T-helper 17 cell (primary cell): ENCODE measurements at regions not wholly inside any gene's neighbourhood (a gene's known extent, or its start where the extent isn't known, plus 50 kb on each side); places are given as distances from the start of the nearest gene placed in this dataset.
"Not testable (repeated sequence)": the region's sequence is repeated elsewhere in the genome, so short reads cannot be mapped to it uniquely, and the experiment has no call there.

ENCODE experiments used
- ATAC-seq: fragments of 150-1000 bp; cut with Tn5 transposase; 2 replicates; pipeline ENCODE4 v1.10.0; 2021; ENCODE audit warnings: mild to moderate bottlenecking, moderate library complexity
- DNase-seq, 3 donors: peaks; one replicate each; pipeline versions ENCODE4 v3.0.0 to v3.0.0-alpha.2; 2020 to 2021
- H3K9me3 ChIP-seq: one replicate; pipeline ENCODE4 v1.7.0; 2013; ENCODE audit warnings: low read length, mild to moderate bottlenecking; ENCODE audit not compliant: control insufficient read depth, poor library complexity, severe bottlenecking
- H3K27ac Mint-ChIP-seq: one replicate; pipeline ENCODE4 v1.8.0; 2022; ENCODE audit warnings: mild to moderate bottlenecking, moderate library complexity, mixed read lengths
- H3K27me3 Mint-ChIP-seq: one replicate; pipeline ENCODE4 v1.8.0; 2022; ENCODE audit warnings: mixed read lengths
- H3K36me3 Mint-ChIP-seq: one replicate; pipeline ENCODE4 v1.8.0; 2022; ENCODE audit warnings: low read depth, mixed read lengths
- H3K4me1 Mint-ChIP-seq: one replicate; pipeline ENCODE4 v1.8.0; 2022; ENCODE audit warnings: mild to moderate bottlenecking, mixed read lengths
- H3K4me3 Mint-ChIP-seq: one replicate; pipeline ENCODE4 v1.8.0; 2022; ENCODE audit warnings: mild to moderate bottlenecking, moderate library complexity, mixed read lengths

GRCh38 chr9:67331634-67332033, 339.3 kb upstream of the SPATA31A3 start:
- DNase-seq, H3K27me3 Mint-ChIP-seq, H3K36me3 Mint-ChIP-seq, H3K4me1 Mint-ChIP-seq, H3K9me3 ChIP-seq, H3K4me3 Mint-ChIP-seq, ATAC-seq, H3K27ac Mint-ChIP-seq: not testable (repeated sequence)

GRCh38 chr9:67313409-67313808, 321.1 kb upstream of the SPATA31A3 start:
- not testable (repeated sequence) for H3K9me3 ChIP-seq, H3K36me3 Mint-ChIP-seq, H3K27me3 Mint-ChIP-seq, DNase-seq, H3K27ac Mint-ChIP-seq, ATAC-seq, H3K4me3 Mint-ChIP-seq, H3K4me1 Mint-ChIP-seq

- not testable (repeated sequence) for DNase-seq, ATAC-seq, H3K4me1 Mint-ChIP-seq, H3K27ac Mint-ChIP-seq, H3K36me3 Mint-ChIP-seq, H3K4me3 Mint-ChIP-seq, H3K27me3 Mint-ChIP-seq, H3K9me3 ChIP-seq
These were observed 320.2 kb upstream of the SPATA31A3 start for GRCh38 chr9:67312504-67312903.

- not testable (repeated sequence) for H3K27me3 Mint-ChIP-seq, H3K36me3 Mint-ChIP-seq, ATAC-seq, H3K4me1 Mint-ChIP-seq, H3K27ac Mint-ChIP-seq, H3K4me3 Mint-ChIP-seq, DNase-seq, H3K9me3 ChIP-seq
These were observed 314.8 kb upstream of the SPATA31A3 start for GRCh38 chr9:67307109-67307508.

- H3K9me3 ChIP-seq, DNase-seq, H3K36me3 Mint-ChIP-seq, H3K27me3 Mint-ChIP-seq, H3K27ac Mint-ChIP-seq, ATAC-seq, H3K4me3 Mint-ChIP-seq, H3K4me1 Mint-ChIP-seq: not testable (repeated sequence)
These were observed 296.4 kb upstream of the SPATA31A3 start for GRCh38 chr9:67288797-67289196.

GRCh38 chr9:67288117-67288735, 295.9 kb upstream of the SPATA31A3 start:
- H3K27me3 Mint-ChIP-seq, ATAC-seq, H3K27ac Mint-ChIP-seq, H3K9me3 ChIP-seq, H3K4me1 Mint-ChIP-seq, H3K4me3 Mint-ChIP-seq, DNase-seq, H3K36me3 Mint-ChIP-seq: not testable (repeated sequence)

GRCh38 chr9:67284299-67284698, 291.9 kb upstream of the SPATA31A3 start:
- ATAC-seq, H3K36me3 Mint-ChIP-seq, DNase-seq, H3K27me3 Mint-ChIP-seq, H3K4me1 Mint-ChIP-seq, H3K9me3 ChIP-seq, H3K4me3 Mint-ChIP-seq, H3K27ac Mint-ChIP-seq: not testable (repeated sequence)

- not testable (repeated sequence) for H3K4me3 Mint-ChIP-seq, H3K4me1 Mint-ChIP-seq, DNase-seq, H3K27ac Mint-ChIP-seq, H3K9me3 ChIP-seq, ATAC-seq, H3K36me3 Mint-ChIP-seq, H3K27me3 Mint-ChIP-seq
These were observed 289.2 kb upstream of the SPATA31A3 start for GRCh38 chr9:67281574-67281973.

- H3K36me3 Mint-ChIP-seq, DNase-seq, H3K27ac Mint-ChIP-seq, H3K9me3 ChIP-seq, H3K4me1 Mint-ChIP-seq, ATAC-seq, H3K27me3 Mint-ChIP-seq, H3K4me3 Mint-ChIP-seq: not testable (repeated sequence)
These were observed 277.3 kb upstream of the SPATA31A3 start for GRCh38 chr9:67269692-67270091.

GRCh38 chr9:67257894-67258293, 265.5 kb upstream of the SPATA31A3 start:
- not testable (repeated sequence) for H3K4me1 Mint-ChIP-seq, H3K27me3 Mint-ChIP-seq, ATAC-seq, H3K4me3 Mint-ChIP-seq, DNase-seq, H3K27ac Mint-ChIP-seq, H3K36me3 Mint-ChIP-seq, H3K9me3 ChIP-seq

- H3K27me3 Mint-ChIP-seq, ATAC-seq, DNase-seq, H3K36me3 Mint-ChIP-seq, H3K4me3 Mint-ChIP-seq, H3K4me1 Mint-ChIP-seq, H3K9me3 ChIP-seq, H3K27ac Mint-ChIP-seq: not testable (repeated sequence)
These were observed 256.6 kb upstream of the SPATA31A3 start for GRCh38 chr9:67248967-67249366.

GRCh38 chr9:67212073-67212472, 219.7 kb upstream of the SPATA31A3 start:
- H3K36me3 Mint-ChIP-seq, DNase-seq, H3K27ac Mint-ChIP-seq, H3K27me3 Mint-ChIP-seq, H3K9me3 ChIP-seq, ATAC-seq, H3K4me3 Mint-ChIP-seq, H3K4me1 Mint-ChIP-seq: not testable (repeated sequence)

GRCh38 chr9:67210842-67211241, 218.5 kb upstream of the SPATA31A3 start:
- not testable (repeated sequence) for H3K27ac Mint-ChIP-seq, H3K9me3 ChIP-seq, H3K27me3 Mint-ChIP-seq, ATAC-seq, H3K4me3 Mint-ChIP-seq, H3K4me1 Mint-ChIP-seq, DNase-seq, H3K36me3 Mint-ChIP-seq

- not testable (repeated sequence) for H3K4me3 Mint-ChIP-seq, DNase-seq, H3K27me3 Mint-ChIP-seq, H3K27ac Mint-ChIP-seq, ATAC-seq, H3K9me3 ChIP-seq, H3K4me1 Mint-ChIP-seq, H3K36me3 Mint-ChIP-seq
These were observed 216.6 kb upstream of the SPATA31A3 start for GRCh38 chr9:67208831-67209437.
